MCF 10A (cell line): ENCODE measurements at regions not wholly inside any gene's neighbourhood (a gene's known extent, or its start where the extent isn't known, plus 50 kb on each side); places are given as distances from the start of the nearest gene placed in this dataset.
A peak's percentile ranks its signal among the peaks of the same experiment; 100 is the strongest.

Source experiments
- BruUV-seq: library from RNA; stranded (reverse); fragments of 400-500 nt; replicated peaks from 2 replicates; lab custom pipeline; 2021; lab: Mats Ljungman, UMichigan
- CTCF ChIA-PET: fragments of 300-600 bp; sonication (Branson Sonifier 250); formaldehyde crosslinking; extraction: SDS; loops from one replicate; lab custom pipeline; 2021; ENCODE audit warnings: antibody characterized with exemption, inconsistent platforms; lab: Yijun Ruan, JAX
- POLR2A ChIA-PET: fragments of 300-600, 350-650 bp; sonication (Branson Sonifier 250); formaldehyde crosslinking; extraction: SDS; loops from one replicate; lab custom pipeline; 2020; ENCODE audit warnings: antibody characterized with exemption, inconsistent platforms; lab: Yijun Ruan, JAX
- DNase-seq: peaks from one replicate; pipeline ENCODE4 v3.0.0-alpha.2; 2018; ENCODE audit not compliant: unreplicated experiment
- H3K27ac Mint-ChIP-seq: one replicate; pipeline ENCODE4 v1.8.0; 2022; ENCODE audit warnings: mild to moderate bottlenecking, low read depth, mixed read lengths; ENCODE audit not compliant: unreplicated experiment
- H3K27me3 Mint-ChIP-seq: one replicate; pipeline ENCODE4 v1.8.0; 2022; ENCODE audit warnings: mixed read lengths; ENCODE audit not compliant: insufficient read depth, unreplicated experiment
- H3K36me3 Mint-ChIP-seq: one replicate; pipeline ENCODE4 v1.8.0; 2022; ENCODE audit warnings: mild to moderate bottlenecking, moderate library complexity, mixed read lengths; ENCODE audit not compliant: insufficient read depth, unreplicated experiment
- H3K4me1 Mint-ChIP-seq: one replicate; pipeline ENCODE4 v1.8.0; 2022; ENCODE audit warnings: mixed read lengths; ENCODE audit not compliant: insufficient read depth, unreplicated experiment
- H3K4me3 Mint-ChIP-seq: one replicate; pipeline ENCODE4 v1.8.0; 2022; ENCODE audit warnings: mild to moderate bottlenecking, moderate library complexity, mixed read lengths; ENCODE audit not compliant: unreplicated experiment
- H3K9me3 Mint-ChIP-seq: one replicate; pipeline ENCODE4 v1.8.0; 2022; ENCODE audit warnings: mixed read lengths; ENCODE audit not compliant: unreplicated experiment
- intact Hi-C: fragments of 100-400 bp; cut with micrococcal nuclease; formaldehyde crosslinking; loops from 2 replicates; pipeline ENCODE4 v1.14.1; 2022
- TF ChIP-seq, protein P1 (sequence below): fragments of 200-600 bp; IDR thresholded peaks from one replicate; pipeline ENCODE4 v1.8.0; 2022; ENCODE audit warnings: antibody characterized with exemption, mild to moderate bottlenecking; ENCODE audit not compliant: unreplicated experiment

DNA sequence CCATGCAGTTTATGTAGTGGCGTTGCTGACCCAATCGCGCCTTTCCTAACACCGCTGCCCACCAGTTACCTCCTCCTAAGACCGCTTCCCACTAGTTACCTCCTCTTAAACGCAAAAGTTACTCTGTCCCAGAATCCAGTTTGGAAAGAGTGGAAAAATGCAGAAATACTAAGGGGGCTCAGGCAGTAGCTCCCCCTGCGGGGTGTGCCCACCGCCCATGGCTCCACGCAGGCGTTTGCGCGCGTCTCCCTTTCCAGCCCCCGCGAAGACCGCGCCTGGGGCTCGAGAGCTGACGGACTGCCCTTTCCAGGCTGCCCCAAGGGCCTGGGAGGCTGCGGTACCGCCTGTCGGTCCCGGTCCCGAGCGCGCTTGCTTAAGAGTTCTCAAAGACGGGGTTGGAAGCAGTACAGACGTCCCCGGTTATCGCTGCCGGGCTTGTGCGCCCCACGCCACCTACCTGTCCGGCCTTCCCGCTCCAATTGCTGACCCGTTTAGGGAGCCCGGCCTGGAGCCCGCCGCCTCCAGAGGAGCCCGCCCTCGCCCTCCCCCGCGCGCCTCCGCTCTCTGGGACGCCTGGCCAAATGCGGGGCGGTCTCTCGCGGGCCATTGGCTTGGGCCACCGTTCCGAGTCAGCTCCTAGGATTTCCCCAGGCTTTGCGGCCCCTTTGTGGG lies 414.1 kb upstream of the ESRRG start:
- CTCF ChIA-PET, result no interaction called here
- no peaks in the 10 kb centered on the region for H3K36me3 Mint-ChIP-seq
- H3K27ac Mint-ChIP-seq, result no peak overlapping the region
- peaks cover 5% of the 10 kb centered on the region for H3K4me1 Mint-ChIP-seq
- intact Hi-C loops, result no loop called here
- no peaks in the 10 kb centered on the region for H3K27me3 Mint-ChIP-seq
- peaks cover 33% of the 10 kb centered on the region for H3K9me3 Mint-ChIP-seq
- no TSS peak for BruUV-seq
- TF ChIP-seq, protein P1, sequence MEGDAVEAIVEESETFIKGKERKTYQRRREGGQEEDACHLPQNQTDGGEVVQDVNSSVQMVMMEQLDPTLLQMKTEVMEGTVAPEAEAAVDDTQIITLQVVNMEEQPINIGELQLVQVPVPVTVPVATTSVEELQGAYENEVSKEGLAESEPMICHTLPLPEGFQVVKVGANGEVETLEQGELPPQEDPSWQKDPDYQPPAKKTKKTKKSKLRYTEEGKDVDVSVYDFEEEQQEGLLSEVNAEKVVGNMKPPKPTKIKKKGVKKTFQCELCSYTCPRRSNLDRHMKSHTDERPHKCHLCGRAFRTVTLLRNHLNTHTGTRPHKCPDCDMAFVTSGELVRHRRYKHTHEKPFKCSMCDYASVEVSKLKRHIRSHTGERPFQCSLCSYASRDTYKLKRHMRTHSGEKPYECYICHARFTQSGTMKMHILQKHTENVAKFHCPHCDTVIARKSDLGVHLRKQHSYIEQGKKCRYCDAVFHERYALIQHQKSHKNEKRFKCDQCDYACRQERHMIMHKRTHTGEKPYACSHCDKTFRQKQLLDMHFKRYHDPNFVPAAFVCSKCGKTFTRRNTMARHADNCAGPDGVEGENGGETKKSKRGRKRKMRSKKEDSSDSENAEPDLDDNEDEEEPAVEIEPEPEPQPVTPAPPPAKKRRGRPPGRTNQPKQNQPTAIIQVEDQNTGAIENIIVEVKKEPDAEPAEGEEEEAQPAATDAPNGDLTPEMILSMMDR, result no peak
- DNase-seq, result no peak
- POLR2A ChIA-PET, result no interaction called here
- no peak overlapping the region for H3K4me3 Mint-ChIP-seq

DNA sequence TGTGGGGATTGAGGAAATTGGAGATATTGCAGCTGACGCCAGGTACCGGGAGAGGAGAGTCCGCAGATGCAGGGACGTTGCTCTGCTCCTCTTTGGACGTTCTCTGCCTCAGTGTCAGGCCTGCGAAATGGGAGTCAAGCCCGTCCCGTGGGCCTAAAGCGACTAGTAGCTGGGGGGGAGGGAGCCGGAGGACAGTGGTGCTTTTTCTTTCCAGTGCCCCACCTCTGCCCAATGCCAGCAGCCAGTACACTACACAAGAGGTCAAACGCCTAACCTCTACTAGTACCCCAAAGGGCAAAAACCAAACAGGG lies 413.6 kb upstream of the ESRRG start:
- Mint-ChIP-seq H3K36me3 (no peaks in the 10 kb centered on the region), H3K4me3 (no peak overlapping the region), H3K9me3 (peaks cover 33% of the 10 kb centered on the region), H3K27me3 (no peaks in the 10 kb centered on the region), H3K4me1 (peaks cover 5% of the 10 kb centered on the region), H3K27ac (no peak overlapping the region)
- DNase-seq, result no peak
- no TSS peak for BruUV-seq
- ChIA-PET CTCF (no interaction called here), POLR2A (no interaction called here)
- intact Hi-C loops, result no loop called here
- TF ChIP-seq, protein P1, result no peak

DNA sequence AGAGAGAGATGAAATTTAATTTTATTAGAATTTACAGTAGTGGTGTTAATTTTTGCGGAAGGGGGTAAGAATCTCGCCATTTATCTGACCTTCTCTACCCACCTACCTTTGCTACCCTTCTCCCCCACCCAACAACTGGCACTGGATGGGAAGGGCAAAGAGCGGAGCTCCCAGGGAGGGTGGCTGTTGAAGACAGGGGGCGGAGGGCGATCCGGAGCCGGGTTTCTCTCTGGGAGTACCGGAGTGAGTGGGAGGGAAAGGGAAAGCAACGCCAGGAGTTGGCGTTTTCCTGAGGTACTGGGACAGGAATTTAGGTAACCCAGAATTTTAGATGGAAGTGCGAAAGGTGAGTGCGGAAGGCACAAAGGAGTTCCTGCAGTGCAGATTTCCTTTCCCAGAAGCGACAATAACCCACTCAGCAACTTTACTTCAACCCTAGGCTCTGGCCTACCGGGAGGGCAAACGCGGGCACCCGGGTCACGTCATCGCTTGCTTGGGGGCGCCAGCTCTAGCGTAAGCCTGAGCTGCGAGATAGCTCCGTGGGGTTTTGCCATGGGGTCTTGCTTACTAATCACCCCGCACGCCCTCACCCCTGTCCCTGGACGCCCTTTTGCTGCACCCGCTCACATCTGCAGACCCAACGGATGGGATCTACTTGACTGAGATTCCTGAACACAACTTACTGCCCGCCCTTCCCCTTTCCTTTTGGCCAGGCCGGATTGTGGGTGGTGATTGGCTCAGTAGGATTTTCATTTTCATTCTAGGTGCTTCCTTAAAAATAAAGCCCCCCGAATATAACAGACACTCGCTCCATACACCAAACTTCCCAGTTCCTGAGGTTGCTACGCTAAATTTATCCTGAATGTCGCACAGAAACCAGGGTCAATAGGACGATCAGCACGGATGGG lies 413.0 kb upstream of the ESRRG start:
- intact Hi-C loops, result no loop called here
- no TSS peak for BruUV-seq
- peaks cover 5% of the 10 kb centered on the region for H3K4me1 Mint-ChIP-seq
- POLR2A ChIA-PET, result no interaction called here
- no peak for DNase-seq
- CTCF ChIA-PET, result interaction anchor here (0.6 to 1.5 kb wide), 2 partner anchors 10 to 204 kb away, joined by 3 read pairs; no protein-coding TSS in a partner anchor
- H3K4me3 Mint-ChIP-seq, result no peak overlapping the region
- no peaks in the 10 kb centered on the region for H3K36me3 Mint-ChIP-seq
- TF ChIP-seq, protein P1, result no peak
- no peak overlapping the region for H3K27ac Mint-ChIP-seq
- no peaks in the 10 kb centered on the region for H3K27me3 Mint-ChIP-seq
- peaks cover 33% of the 10 kb centered on the region for H3K9me3 Mint-ChIP-seq

DNA sequence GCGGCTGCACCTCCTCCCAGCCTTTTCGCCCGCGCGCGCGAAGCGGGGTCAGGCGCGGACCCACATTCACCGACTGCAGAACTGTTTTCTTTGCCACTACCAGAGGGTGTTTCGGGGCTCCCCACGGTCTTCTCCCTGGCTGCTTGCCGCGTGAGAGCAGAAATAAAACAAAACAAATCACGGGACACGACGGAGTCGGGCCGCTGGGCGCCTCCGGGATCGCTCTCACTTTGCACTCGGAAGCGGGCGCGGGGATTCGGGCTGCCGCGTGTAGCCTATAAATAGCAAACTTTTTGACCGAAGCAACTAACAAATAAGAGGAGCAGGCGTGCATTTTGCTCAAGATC lies 412.3 kb upstream of the ESRRG start:
- peaks cover 5% of the 10 kb centered on the region for H3K4me1 Mint-ChIP-seq
- intact Hi-C loops, result no loop called here
- TF ChIP-seq, protein P1, result no peak
- H3K36me3 Mint-ChIP-seq, result no peaks in the 10 kb centered on the region
- peak overlapping the region; percentile 55 for H3K4me3 Mint-ChIP-seq
- ChIA-PET CTCF (interaction anchor here (0.6 to 1.5 kb wide), 2 partner anchors 11 to 802 kb away, joined by 3 read pairs; no protein-coding TSS in a partner anchor), POLR2A (no interaction called here)
- no TSS peak for BruUV-seq
- H3K27me3 Mint-ChIP-seq, result no peaks in the 10 kb centered on the region
- peaks cover 33% of the 10 kb centered on the region for H3K9me3 Mint-ChIP-seq
- DNase-seq, result no peak
- H3K27ac Mint-ChIP-seq, result no peak overlapping the region
